ENCODE measurements at regions not wholly inside any gene's neighbourhood (a gene's known extent, or its start where the extent isn't known, plus 50 kb on each side); places are given as distances from the start of the nearest gene placed in this dataset.
"Not testable (repeated sequence)": the region's sequence is repeated elsewhere in the genome, so short reads cannot be mapped to it uniquely, and the experiment has no call there.

DNA sequence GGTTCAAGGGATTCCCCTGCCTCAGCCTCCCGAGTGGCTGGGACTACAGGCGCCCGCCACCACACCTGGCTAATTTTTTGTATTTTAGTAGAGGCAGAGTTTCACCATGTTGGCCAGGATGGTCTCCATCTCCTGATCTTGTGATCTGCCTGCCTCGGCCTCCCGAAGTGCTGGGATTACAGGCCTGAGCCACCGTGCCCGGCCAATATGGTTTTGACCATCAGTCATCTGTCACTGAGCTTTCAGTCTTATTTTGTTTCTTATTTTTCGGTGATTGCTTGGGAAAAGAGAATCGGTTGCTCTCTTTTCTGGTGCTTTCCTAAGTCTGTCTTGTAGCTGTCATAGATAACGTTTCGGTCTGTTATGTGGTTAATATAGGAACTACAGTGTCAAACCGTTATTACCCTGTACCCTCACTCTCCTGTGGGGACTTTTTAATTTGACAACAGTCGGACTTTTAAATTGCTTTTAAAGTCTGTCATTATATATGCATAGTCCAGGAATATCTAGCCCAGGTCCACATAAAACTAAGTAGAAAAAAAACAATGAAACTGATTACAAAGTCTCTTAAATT lies 453.4 kb downstream of the KCNJ18 start:
- TF ChIP-seq, protein P1, sequence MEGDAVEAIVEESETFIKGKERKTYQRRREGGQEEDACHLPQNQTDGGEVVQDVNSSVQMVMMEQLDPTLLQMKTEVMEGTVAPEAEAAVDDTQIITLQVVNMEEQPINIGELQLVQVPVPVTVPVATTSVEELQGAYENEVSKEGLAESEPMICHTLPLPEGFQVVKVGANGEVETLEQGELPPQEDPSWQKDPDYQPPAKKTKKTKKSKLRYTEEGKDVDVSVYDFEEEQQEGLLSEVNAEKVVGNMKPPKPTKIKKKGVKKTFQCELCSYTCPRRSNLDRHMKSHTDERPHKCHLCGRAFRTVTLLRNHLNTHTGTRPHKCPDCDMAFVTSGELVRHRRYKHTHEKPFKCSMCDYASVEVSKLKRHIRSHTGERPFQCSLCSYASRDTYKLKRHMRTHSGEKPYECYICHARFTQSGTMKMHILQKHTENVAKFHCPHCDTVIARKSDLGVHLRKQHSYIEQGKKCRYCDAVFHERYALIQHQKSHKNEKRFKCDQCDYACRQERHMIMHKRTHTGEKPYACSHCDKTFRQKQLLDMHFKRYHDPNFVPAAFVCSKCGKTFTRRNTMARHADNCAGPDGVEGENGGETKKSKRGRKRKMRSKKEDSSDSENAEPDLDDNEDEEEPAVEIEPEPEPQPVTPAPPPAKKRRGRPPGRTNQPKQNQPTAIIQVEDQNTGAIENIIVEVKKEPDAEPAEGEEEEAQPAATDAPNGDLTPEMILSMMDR (IDR thresholded peaks at IDR 0.05; ENCODE audit: control insufficient read depth, extremely low read depth, insufficient read depth) = no peak
- no peak overlapping the region for H3K4me3 ChIP-seq (ENCODE audit: low read depth, low read length)
- DNase-seq (ENCODE audit: low read depth) = no peak

DNA sequence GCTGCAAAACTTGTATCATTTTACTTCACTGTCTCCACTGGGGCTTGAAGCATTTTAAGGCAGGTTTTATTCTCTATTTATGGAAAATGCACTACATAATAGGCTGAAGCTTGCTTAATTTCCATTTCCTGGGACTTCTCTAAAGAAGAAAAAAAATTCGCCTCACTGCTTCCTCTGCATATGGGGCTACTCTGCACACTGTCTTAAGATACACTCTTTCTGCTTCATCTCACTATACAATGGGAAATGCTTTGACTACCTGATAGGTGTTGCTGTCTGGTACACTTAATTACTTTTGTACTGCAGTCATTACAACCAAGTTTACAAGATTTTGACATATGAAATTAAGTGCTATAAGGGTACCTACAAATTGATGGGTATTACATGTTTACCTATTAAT lies 466.0 kb downstream of the KCNJ18 start:
- no peak overlapping the region for H3K4me3 ChIP-seq (ENCODE audit: low read depth, low read length)
- DNase-seq (ENCODE audit: low read depth) = no peak
- TF ChIP-seq, protein P1 (IDR thresholded peaks at IDR 0.05; ENCODE audit: control insufficient read depth, extremely low read depth, insufficient read depth) = no peak

DNA sequence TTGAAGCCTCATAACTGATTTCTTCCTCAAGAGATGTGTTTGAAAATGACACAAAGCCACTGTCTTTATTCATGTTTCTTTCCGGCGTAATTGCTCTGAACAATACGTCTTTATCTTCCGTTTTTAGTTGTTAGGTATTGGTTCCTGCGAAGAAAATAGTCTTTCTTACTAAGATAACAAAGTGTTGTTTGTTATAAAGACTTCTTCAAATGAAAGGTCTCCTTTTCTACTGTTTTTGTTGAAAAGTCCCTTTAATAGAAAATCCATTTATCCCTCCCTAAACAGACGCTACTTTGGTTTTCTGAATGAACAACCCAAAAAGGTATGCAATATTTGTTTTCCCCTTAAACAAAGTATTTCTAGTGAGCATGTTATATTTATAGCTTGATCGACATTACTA lies 469.1 kb downstream of the KCNJ18 start:
- H3K4me3 ChIP-seq (ENCODE audit: low read depth, low read length) = no peak overlapping the region
- TF ChIP-seq, protein P1 (IDR thresholded peaks at IDR 0.05; ENCODE audit: control insufficient read depth, extremely low read depth, insufficient read depth) = no peak
- no peak for DNase-seq (ENCODE audit: low read depth)

DNA sequence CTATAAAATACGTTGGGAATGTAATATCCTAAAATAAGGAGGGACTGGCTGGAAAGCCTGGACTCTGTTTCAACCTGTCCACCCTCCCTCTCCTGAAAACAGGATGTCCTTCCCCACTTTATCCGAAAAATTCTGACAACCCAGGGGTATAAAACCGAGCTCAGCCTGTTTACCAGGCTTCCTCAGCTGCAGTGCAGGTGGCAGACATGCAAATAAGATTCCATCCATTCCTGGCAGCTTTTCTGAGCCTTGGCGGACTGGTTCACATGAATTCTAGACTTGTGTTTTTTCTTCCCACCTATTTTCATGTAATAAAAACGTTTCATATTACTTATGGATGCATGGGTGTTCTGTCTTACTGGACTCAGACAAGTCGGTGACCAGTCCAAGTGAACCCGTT lies 479.3 kb downstream of the KCNJ18 start:
- TF ChIP-seq, protein P1 (IDR thresholded peaks at IDR 0.05; ENCODE audit: control insufficient read depth, extremely low read depth, insufficient read depth) = no peak
- no peak overlapping the region for H3K4me3 ChIP-seq (ENCODE audit: low read depth, low read length)
- DNase-seq (ENCODE audit: low read depth) = no peak

DNA sequence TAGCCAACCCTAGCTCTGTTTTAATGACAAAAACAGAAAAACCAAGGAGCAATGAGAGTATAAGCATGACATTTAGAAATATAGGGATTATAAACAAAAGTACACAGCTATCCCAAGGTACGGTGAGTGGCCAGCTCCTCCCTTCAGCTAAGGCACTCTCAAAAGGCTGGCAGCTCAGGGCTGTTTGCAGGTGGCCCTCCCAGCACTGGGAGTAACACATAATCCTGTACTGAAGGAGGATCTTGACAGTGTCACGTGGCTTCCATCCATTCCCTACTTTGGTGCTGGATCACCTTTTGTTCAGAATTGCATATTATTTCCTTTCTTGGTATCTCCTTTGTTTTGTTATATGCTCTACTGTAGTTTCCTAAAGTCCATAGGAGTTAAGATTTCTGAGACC lies 500.8 kb downstream of the KCNJ18 start:
- no peak for DNase-seq (ENCODE audit: low read depth)
- TF ChIP-seq, protein P1 (IDR thresholded peaks at IDR 0.05; ENCODE audit: control insufficient read depth, extremely low read depth, insufficient read depth) = no peak
- no peak overlapping the region for H3K4me3 ChIP-seq (ENCODE audit: low read depth, low read length)

DNA sequence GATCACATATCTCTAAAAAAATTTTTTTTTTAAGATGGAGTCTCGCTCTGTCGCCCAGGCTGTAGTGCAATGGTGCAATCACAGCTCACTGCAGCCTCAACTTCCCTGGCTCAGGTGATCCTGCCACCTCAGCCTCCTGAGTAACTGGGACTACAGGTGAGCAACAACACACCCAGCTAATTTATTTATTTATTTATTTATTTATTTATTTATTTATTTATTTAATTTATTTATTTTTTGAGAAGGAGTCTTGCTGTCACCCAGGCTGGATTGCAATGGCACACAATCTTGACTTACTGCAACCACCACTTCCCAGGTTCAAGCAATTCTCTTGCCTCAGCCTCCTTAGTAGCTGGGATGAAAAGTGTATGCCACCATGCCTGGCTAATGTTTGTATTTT lies 507.9 kb downstream of the KCNJ18 start:
- not testable (repeated sequence) for H3K4me3 ChIP-seq (ENCODE audit: low read depth, low read length); DNase-seq (ENCODE audit: low read depth)

DNA sequence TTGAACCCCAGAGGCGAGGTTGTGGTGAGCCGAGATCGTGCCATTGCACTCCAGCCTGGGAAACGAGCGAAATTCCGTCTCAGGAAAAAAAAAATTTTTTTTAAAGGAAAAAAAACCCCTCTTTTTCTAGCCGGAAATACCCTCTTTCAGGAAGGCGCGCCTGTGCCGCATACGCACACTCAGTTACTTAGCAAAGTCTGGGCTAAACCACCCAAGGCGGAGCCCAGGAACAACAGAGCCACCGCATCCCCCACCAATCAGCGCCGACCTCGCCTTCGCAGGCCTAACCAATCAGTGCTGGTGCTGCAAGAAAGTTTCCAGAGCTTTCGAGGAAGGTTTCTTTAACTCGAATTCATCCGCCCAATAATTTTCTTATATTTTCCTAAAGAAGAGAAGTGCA lies 510.4 kb downstream of the KCNJ18 start:
- TF ChIP-seq, protein P1 (IDR thresholded peaks at IDR 0.05; ENCODE audit: control insufficient read depth, extremely low read depth, insufficient read depth) = no peak
- no peak for DNase-seq (ENCODE audit: low read depth)
- H3K4me3 ChIP-seq (ENCODE audit: low read depth, low read length) = no peak overlapping the region
